SK-N-SH (cell line): ENCODE measurements at regions not wholly inside any gene's neighbourhood (a gene's known extent, or its start where the extent isn't known, plus 50 kb on each side); places are given as distances from the start of the nearest gene placed in this dataset.

Source experiments
- CTCF ChIP-seq: fragments of 200-600 bp; sonication (generic); IDR thresholded peaks from 2 replicates; pipeline ENCODE4 v1.6.1; 2017; ENCODE audit warnings: antibody characterized with exemption, mild to moderate bottlenecking, moderate library complexity
- JUND ChIP-seq: IDR thresholded peaks from 2 replicates; pipeline ENCODE4 v1.4.0; 2012
- RAD21 ChIP-seq: IDR thresholded peaks from 2 replicates; pipeline ENCODE4 v1.6.1; 2012; ENCODE audit warnings: mild to moderate bottlenecking, low read length
- SIN3A ChIP-seq: IDR thresholded peaks from 2 replicates; pipeline ENCODE4 v1.6.1; 2012; ENCODE audit warnings: low read depth, mild to moderate bottlenecking, low read length, moderate library complexity, borderline replicate concordance
- TF ChIP-seq, protein P1 (sequence below): IDR thresholded peaks from 2 replicates; pipeline ENCODE4; 2012

DNA sequence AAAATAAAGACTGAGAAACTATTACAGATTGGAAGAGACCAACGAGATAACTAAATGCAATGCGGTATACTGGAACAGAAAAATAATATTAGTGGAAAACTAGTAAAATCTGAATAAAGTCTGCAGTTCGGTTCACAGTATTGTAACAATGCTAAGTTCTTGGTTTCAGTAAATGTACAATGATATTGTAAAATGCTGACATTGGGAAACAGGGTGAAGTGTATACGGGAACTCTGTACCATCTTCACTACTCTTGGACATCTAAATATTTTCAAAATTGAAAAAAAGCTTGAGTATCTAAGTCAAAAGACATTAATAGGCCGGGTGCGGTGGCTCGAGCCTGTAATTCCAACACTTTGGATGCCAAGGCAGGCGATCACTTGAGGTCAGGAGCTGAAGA, 120.9 kb upstream of the KCNMB2 start:
- TF ChIP-seq RAD21 (no peak), JUND (no peak), CTCF (no peak), SIN3A (no peak)
- TF ChIP-seq, protein P1, sequence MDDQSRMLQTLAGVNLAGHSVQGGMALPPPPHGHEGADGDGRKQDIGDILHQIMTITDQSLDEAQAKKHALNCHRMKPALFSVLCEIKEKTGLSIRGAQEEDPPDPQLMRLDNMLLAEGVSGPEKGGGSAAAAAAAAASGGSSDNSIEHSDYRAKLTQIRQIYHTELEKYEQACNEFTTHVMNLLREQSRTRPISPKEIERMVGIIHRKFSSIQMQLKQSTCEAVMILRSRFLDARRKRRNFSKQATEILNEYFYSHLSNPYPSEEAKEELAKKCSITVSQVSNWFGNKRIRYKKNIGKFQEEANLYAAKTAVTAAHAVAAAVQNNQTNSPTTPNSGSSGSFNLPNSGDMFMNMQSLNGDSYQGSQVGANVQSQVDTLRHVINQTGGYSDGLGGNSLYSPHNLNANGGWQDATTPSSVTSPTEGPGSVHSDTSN: no peak
